ENCODE measurements at regions not wholly inside any gene's neighbourhood (a gene's known extent, or its start where the extent isn't known, plus 50 kb on each side); places are given as distances from the start of the nearest gene placed in this dataset.

- H3K4me3 ChIP-seq (ENCODE audit: low read depth, low read length): no peak overlapping the region
- no peak for TF ChIP-seq CTCF (IDR thresholded peaks at IDR 0.05; ENCODE audit: borderline replicate concordance, insufficient read depth, low read depth, low read length)
Observed at GRCh38 chr13:111636271-111636670, 315.8 kb downstream of the TEX29 start.

- TF ChIP-seq CTCF (IDR thresholded peaks at IDR 0.05; ENCODE audit: borderline replicate concordance, insufficient read depth, low read depth, low read length): no peak
- H3K4me3 ChIP-seq (ENCODE audit: low read depth, low read length): no peak overlapping the region
Observed at GRCh38 chr13:111636804-111637203, 316.4 kb downstream of the TEX29 start.

GRCh38 chr13:111637365-111637764, 316.9 kb downstream of the TEX29 start:
- TF ChIP-seq CTCF (IDR thresholded peaks at IDR 0.05; ENCODE audit: borderline replicate concordance, insufficient read depth, low read depth, low read length): no peak
- H3K4me3 ChIP-seq (ENCODE audit: low read depth, low read length): no peak overlapping the region

GRCh38 chr13:111638233-111638632, 317.8 kb downstream of the TEX29 start:
- no peak for TF ChIP-seq CTCF (IDR thresholded peaks at IDR 0.05; ENCODE audit: borderline replicate concordance, insufficient read depth, low read depth, low read length)
- no peak overlapping the region for H3K4me3 ChIP-seq (ENCODE audit: low read depth, low read length)

- TF ChIP-seq CTCF (IDR thresholded peaks at IDR 0.05; ENCODE audit: borderline replicate concordance, insufficient read depth, low read depth, low read length): no peak
- no peak overlapping the region for H3K4me3 ChIP-seq (ENCODE audit: low read depth, low read length)
Observed at GRCh38 chr13:111639196-111639705, 318.8 kb downstream of the TEX29 start.

GRCh38 chr13:111640006-111640405, 319.6 kb downstream of the TEX29 start:
- TF ChIP-seq CTCF (IDR thresholded peaks at IDR 0.05; ENCODE audit: borderline replicate concordance, insufficient read depth, low read depth, low read length): no peak
- H3K4me3 ChIP-seq (ENCODE audit: low read depth, low read length): no peak overlapping the region

GRCh38 chr13:111640476-111640875, 320.0 kb downstream of the TEX29 start:
- no peak overlapping the region for H3K4me3 ChIP-seq (ENCODE audit: low read depth, low read length)
- TF ChIP-seq CTCF (IDR thresholded peaks at IDR 0.05; ENCODE audit: borderline replicate concordance, insufficient read depth, low read depth, low read length): no peak
